HEK293T (cell line): ENCODE measurements at regions not wholly inside any gene's neighbourhood (a gene's known extent, or its start where the extent isn't known, plus 50 kb on each side); places are given as distances from the start of the nearest gene placed in this dataset.

Experiments used
- CTCF ChIA-PET: fragments of 350-600 bp; formaldehyde crosslinking; extraction: SDS; loops from one replicate; lab custom pipeline; 2021; ENCODE audit warnings: antibody characterized with exemption, inconsistent platforms; lab: Yijun Ruan, JAX
- POLR2A ChIA-PET: fragments of 350-600 bp; formaldehyde crosslinking; extraction: SDS; loops from one replicate; lab custom pipeline; 2020; ENCODE audit warnings: antibody characterized with exemption, inconsistent platforms; lab: Yijun Ruan, JAX
- DNase-seq: peaks from one replicate; pipeline ENCODE4 v3.0.0; 2012; ENCODE audit warnings: mixed read lengths; ENCODE audit errors: extremely low spot score
- ARNT ChIP-seq: fragments of 450-650 bp; IDR thresholded peaks from 2 replicates; pipeline ENCODE4 v1.6.1; 2017; ENCODE audit warnings: mild to moderate bottlenecking
- BHLHE40 ChIP-seq: fragments of 450-650 bp; IDR thresholded peaks from 2 replicates; pipeline ENCODE4 v1.6.1; 2016; ENCODE audit warnings: mild to moderate bottlenecking, moderate library complexity, borderline replicate concordance
- CTBP1 ChIP-seq: fragments of 450-650 bp; IDR thresholded peaks from 2 replicates; pipeline ENCODE4 v1.6.1; 2016; ENCODE audit warnings: borderline replicate concordance
- ELF4 ChIP-seq: fragments of 450-650 bp; IDR thresholded peaks from 2 replicates; pipeline ENCODE4 v1.6.1; 2017; ENCODE audit warnings: antibody characterized with exemption
- FOXA1 ChIP-seq: fragments of 450-650 bp; IDR thresholded peaks from 2 replicates; pipeline ENCODE4 v1.6.1; 2016; ENCODE audit warnings: mild to moderate bottlenecking
- FOXK2 ChIP-seq: fragments of 450-650 bp; IDR thresholded peaks from 2 replicates; pipeline ENCODE4 v1.6.1; 2016; ENCODE audit warnings: mild to moderate bottlenecking
- FOXM1 ChIP-seq: fragments of 450-650 bp; IDR thresholded peaks from 2 replicates; pipeline ENCODE4 v1.6.1; 2017; ENCODE audit warnings: mild to moderate bottlenecking, borderline replicate concordance
- HDGF ChIP-seq: fragments of 450-650 bp; IDR thresholded peaks from 2 replicates; pipeline ENCODE4 v1.6.1; 2017; ENCODE audit warnings: antibody characterized with exemption, borderline replicate concordance
- L3MBTL2 ChIP-seq: fragments of 450-650 bp; conservative IDR thresholded peaks from 2 replicates; pipeline ENCODE4 v1.6.1; 2016; ENCODE audit warnings: mild to moderate bottlenecking
- LEF1 ChIP-seq: fragments of 450-650 bp; IDR thresholded peaks from 2 replicates; pipeline ENCODE4 v1.6.1; 2017; ENCODE audit warnings: mild to moderate bottlenecking, borderline replicate concordance
- NFRKB ChIP-seq: fragments of 450-650 bp; IDR thresholded peaks from 2 replicates; pipeline ENCODE4 v1.6.1; 2016; ENCODE audit warnings: mild to moderate bottlenecking, moderate library complexity
- SP1 ChIP-seq: fragments of 450-650 bp; IDR thresholded peaks from 2 replicates; pipeline ENCODE4 v1.6.1; 2017
- SUZ12 ChIP-seq: fragments of 450-650 bp; IDR thresholded peaks from 2 replicates; pipeline ENCODE4 v1.6.1; 2016; ENCODE audit warnings: mild to moderate bottlenecking
- TARDBP ChIP-seq: fragments of 450-650 bp; IDR thresholded peaks from 2 replicates; pipeline ENCODE4 v1.6.1; 2016
- ZNF384 ChIP-seq: fragments of 450-650 bp; IDR thresholded peaks from 2 replicates; pipeline ENCODE4 v1.6.1; 2016
- TF ChIP-seq, protein P1 (sequence below): fragments of 450-650 bp; IDR thresholded peaks from 2 replicates; pipeline ENCODE4 v1.6.1; 2016

DNA sequence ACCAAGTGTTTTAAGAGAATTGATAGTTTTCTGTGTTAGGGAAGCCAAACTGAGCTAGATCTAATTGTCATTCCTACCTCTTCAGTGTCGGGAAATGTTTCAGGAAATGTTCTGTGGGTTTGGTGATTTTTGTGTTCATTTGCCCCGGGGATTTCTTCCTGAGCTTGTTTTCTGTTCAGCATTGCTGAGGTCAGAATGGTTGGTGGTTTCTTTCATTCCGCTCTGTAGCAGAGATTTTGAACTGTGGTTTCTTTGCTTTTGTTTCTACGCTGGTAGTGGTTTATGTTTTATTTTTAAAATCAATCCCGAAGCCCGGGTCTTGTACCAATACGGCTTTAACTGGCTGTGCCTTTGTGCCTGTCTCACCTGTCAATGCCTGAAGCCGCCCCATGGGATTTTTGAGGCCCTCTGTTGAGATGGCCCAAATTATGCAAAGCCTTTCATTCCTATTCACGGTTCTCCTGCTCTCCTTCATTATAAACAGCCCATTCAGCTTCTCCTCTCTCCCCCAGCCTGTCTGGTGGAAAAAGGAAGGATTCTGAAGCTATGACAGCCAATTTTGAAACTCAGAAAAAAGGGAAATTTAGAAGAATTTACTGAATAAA, 417.2 kb upstream of the KAZN start:
- DNase-seq: no peak
- ChIA-PET CTCF (no interaction called here), POLR2A (interaction anchor here (1.0 kb wide), 1 partner anchor 13 kb away, joined by 3 read pairs; no protein-coding TSS in a partner anchor)
- TF ChIP-seq ARNT (no peak), FOXK2 (no peak), L3MBTL2 (no peak), ELF4 (no peak), FOXM1 (no peak), CTBP1 (no peak), FOXA1 (no peak), TARDBP (no peak), SP1 (no peak), LEF1 (no peak), ZNF384 (no peak), BHLHE40 (no peak), NFRKB (no peak), HDGF (no peak), SUZ12 (no peak)
- TF ChIP-seq, protein P1, sequence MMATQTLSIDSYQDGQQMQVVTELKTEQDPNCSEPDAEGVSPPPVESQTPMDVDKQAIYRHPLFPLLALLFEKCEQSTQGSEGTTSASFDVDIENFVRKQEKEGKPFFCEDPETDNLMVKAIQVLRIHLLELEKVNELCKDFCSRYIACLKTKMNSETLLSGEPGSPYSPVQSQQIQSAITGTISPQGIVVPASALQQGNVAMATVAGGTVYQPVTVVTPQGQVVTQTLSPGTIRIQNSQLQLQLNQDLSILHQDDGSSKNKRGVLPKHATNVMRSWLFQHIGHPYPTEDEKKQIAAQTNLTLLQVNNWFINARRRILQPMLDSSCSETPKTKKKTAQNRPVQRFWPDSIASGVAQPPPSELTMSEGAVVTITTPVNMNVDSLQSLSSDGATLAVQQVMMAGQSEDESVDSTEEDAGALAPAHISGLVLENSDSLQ: no peak

DNA sequence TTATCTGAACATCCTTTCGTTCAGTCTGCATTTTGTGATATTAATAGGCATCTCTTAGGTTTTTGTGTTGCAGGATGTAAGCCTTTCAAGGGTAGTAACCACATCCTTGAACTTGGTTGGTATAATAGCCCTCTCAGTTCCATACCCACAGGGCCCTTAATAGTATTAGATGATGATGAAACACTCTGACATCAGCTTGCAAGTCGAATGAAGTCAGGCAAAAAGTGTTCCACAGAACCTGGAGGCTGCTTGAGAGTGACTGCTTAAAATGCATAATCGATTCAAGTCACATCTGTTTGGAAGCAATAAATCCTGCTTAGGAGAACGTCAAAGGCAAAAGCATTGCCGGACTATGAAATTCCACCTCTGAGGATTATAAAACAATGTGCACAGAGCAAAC, 415.6 kb upstream of the KAZN start:
- no peak for TF ChIP-seq TARDBP
- no peak for TF ChIP-seq NFRKB
- CTCF ChIA-PET: no interaction called here
- POLR2A ChIA-PET: no interaction called here
- no peak for DNase-seq

DNA sequence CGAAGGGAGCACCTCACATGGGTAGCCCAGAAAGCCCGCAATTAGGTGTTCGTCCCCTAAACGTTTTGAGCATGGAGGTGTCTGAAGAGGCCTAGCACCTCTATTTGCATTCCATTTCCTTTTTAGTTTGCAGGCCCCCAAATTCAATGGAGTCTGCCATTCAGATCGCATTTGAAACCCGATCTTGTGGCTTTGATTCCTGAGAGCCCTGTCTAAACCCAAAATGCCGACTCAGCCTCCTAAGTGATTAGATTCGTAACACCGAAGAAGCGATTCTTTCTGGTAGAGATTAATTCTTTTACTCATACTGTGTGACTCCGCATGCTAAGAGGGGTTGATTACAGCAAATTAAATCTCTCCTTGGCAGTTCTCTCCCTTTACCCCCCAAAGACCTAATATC, 415.2 kb upstream of the KAZN start:
- ChIA-PET CTCF (no interaction called here), POLR2A (no interaction called here)
- DNase-seq: no peak
- TF ChIP-seq SP1 (no peak), TARDBP (no peak), BHLHE40 (no peak), LEF1 (no peak), ARNT (no peak), CTBP1 (no peak), FOXM1 (no peak), HDGF (no peak), ELF4 (no peak), FOXK2 (no peak), NFRKB (no peak), SUZ12 (no peak), ZNF384 (no peak), L3MBTL2 (no peak), FOXA1 (no peak)
- TF ChIP-seq, protein P1: no peak

DNA sequence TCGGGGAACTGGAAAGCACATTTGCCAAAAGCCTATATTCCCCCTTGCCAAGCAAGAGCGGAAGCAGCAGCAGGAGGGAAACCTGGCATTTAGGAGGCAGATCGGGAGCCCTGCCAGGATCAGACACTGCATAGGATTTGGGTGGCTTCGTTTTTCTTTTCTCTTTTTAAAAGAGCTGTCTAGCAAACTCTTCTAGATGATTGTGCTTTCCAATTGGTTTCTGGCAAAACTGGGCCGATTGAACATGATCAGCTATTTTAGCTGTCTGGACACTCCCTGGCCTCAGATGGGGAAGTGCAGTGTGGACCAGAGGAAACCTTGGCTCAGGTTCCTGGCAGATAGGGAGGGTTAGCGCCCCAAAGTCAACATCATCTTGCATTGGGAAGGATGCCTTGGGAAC, 414.0 kb upstream of the KAZN start:
- ChIA-PET CTCF (no interaction called here), POLR2A (no interaction called here)
- no peak for TF ChIP-seq FOXM1
- no peak for TF ChIP-seq LEF1
- TF ChIP-seq ELF4: no peak
- TF ChIP-seq, protein P1: no peak
- no peak for DNase-seq

DNA sequence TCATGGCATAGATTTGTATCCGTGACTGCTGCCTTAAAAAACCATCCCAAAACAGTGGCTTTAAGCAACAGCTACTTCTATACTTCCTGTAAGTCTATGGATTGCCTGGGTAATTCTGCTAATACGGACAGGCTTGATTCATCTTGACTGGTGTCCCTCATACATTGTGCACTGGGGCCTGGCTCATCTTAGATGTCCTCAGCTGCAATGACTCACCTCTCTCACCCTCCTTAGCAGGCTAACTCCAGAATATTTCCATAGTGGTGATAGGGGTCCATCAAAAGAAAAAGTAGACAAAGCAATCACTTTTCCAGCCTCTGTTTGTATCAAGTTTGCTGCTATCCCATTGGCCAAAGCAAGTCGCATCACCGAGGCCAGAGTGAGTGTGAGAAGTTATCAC, 409.1 kb upstream of the KAZN start:
- ChIA-PET CTCF (no interaction called here), POLR2A (no interaction called here)
- TF ChIP-seq FOXK2: no peak
- TF ChIP-seq SUZ12: no peak
- TF ChIP-seq LEF1: no peak
- no peak for TF ChIP-seq L3MBTL2
- DNase-seq: no peak

DNA sequence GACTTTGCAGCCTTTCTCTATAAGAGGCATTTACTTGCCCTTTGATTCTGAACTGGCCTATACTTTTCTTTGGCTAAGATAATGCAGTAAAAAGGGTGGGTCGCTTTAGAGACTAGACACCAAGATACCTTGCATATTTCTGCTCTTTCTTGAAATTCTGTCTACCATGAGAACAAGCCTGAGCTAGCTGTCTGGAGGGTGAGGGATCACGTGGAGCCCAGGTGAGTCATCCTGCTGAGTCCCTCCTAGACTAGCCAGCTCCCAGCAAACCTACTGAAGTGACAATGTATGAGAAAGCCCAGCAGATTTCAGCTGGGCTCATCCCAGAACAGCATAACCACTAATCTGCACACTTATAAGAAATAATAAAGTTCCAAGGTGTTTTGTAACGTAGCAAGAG, 408.0 kb upstream of the KAZN start:
- DNase-seq: no peak
- POLR2A ChIA-PET: no interaction called here
- CTCF ChIA-PET: no interaction called here
- no peak for TF ChIP-seq SUZ12
- TF ChIP-seq FOXM1: no peak
- TF ChIP-seq FOXA1: no peak
- no peak for TF ChIP-seq CTBP1
- TF ChIP-seq NFRKB: no peak
- no peak for TF ChIP-seq HDGF

DNA sequence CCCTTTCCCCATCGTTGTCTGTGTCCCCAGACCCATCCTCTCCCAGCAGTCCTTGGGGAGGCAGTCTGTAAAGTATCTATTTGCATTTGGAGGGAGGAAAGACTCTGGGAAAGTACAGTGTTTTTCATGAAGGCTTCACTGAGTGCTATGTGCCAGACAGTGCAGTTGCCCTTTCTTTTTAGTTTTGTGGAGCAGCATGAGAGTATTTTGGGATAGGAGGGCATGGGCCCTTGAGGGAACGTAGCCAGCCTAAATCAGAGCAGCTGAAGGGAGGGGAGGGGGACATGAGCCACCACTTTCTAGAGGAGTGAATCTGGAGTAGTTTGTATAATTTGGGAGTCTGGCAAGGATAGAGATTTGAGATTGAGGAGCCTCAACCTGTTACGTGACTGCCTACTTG, 404.0 kb upstream of the KAZN start:
- no peak for TF ChIP-seq BHLHE40
- no peak for TF ChIP-seq NFRKB
- no peak for TF ChIP-seq ELF4
- TF ChIP-seq FOXK2: no peak
- no peak for TF ChIP-seq ZNF384
- TF ChIP-seq FOXA1: no peak
- no peak for TF ChIP-seq LEF1
- TF ChIP-seq ARNT: no peak
- ChIA-PET CTCF (no interaction called here), POLR2A (no interaction called here)
- DNase-seq: no peak
